ENCODE measurements at regions not wholly inside any gene's neighbourhood (a gene's known extent, or its start where the extent isn't known, plus 50 kb on each side); places are given as distances from the start of the nearest gene placed in this dataset.

GRCh38 chr11:110782616-110783015 is 70.4 kb upstream of the ARHGAP20 start:
- TF ChIP-seq TAF1 (IDR thresholded peaks at IDR 0.05; ENCODE audit: low read depth, low read length), result no peak
- no peak for TF ChIP-seq POLR2A (IDR thresholded peaks at IDR 0.05; ENCODE audit: low read depth, low read length)
- no peak for TF ChIP-seq POLR2AphosphoS5 (IDR thresholded peaks at IDR 0.05; ENCODE audit: low read depth, low read length)

All from GM12891 (cell line).